H1 (cell line): ENCODE measurements at regions not wholly inside any gene's neighbourhood (a gene's known extent, or its start where the extent isn't known, plus 50 kb on each side); places are given as distances from the start of the nearest gene placed in this dataset.

Source experiments
- KDM5A ChIP-seq: fragments of 200-600 bp; IDR thresholded peaks from 2 replicates; pipeline ENCODE4 v1.7.1; 2012; ENCODE audit warnings: mild to moderate bottlenecking, low read length, inconsistent platforms, mixed read lengths
- POLR2A ChIP-seq, 2 experiments: IDR thresholded peaks; 1 replicate in 1 of 2; 2 replicates in 1 of 2; pipeline ENCODE4 v1.6.1; 2011; ENCODE audit warnings: low read depth in 2 of 2, low read length in 2 of 2, mild to moderate bottlenecking in 2 of 2; ENCODE audit errors: control extremely low read depth in 1 of 2
- SIN3A ChIP-seq, 2 experiments: IDR thresholded peaks in 1 of 2; conservative IDR thresholded peaks in 1 of 2; 2 replicates each; pipeline ENCODE4 v1.6.1; 2011 to 2012; ENCODE audit warnings: low read length in 2 of 2, improper control_type of control experiment in 1 of 2, low read depth in 1 of 2, mild to moderate bottlenecking in 1 of 2
- TAF1 ChIP-seq: IDR thresholded peaks from 2 replicates; pipeline ENCODE4 v1.6.1; 2011; ENCODE audit warnings: mild to moderate bottlenecking, low read depth, low read length
- TF ChIP-seq, protein P1 (sequence below), 3 experiments: IDR thresholded peaks; 1 replicate in 2 of 3; 2 replicates in 1 of 3; pipeline versions ENCODE4 v1.5.1 to v1.6.1; 2011; ENCODE audit warnings: low read length in 3 of 3, mild to moderate bottlenecking in 3 of 3, inconsistent platforms in 2 of 3, low read depth in 1 of 3, moderate library complexity in 1 of 3; ENCODE audit not compliant: insufficient read depth in 1 of 3; ENCODE audit errors: control extremely low read depth in 1 of 3

DNA sequence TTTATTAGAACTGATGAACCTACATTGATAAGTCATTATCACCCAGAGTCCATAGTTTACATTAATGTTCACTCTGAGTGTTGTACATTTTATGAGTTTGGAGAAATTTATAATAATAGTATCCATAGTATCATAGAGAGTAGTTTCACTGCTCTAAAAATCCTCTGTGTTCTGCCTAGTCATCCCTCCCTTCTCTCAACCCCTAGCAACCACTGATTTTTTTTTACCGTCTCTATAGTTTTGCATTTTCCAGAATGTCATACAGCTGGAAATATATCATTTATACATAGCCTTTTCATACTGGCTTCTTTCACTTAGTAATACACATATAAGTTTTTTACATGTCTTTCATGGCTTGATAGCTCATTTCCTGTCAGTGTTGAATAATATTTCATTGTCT, 231.1 kb downstream of the RAD51AP2 start:
- TF ChIP-seq TAF1, result no peak
- no peak for TF ChIP-seq SIN3A (conservative IDR thresholded peaks at IDR 0.05 in 1 of 2, IDR thresholded peaks at IDR 0.05 in 1 of 2; ENCODE audit: low read depth in 1 of 2, low read length in 2 of 2)
- no peak for TF ChIP-seq KDM5A
- no peak for TF ChIP-seq POLR2A (IDR thresholded peaks at IDR 0.05; ENCODE audit: control extremely low read depth in 1 of 2, low read depth in 2 of 2, low read length in 2 of 2)
- TF ChIP-seq, protein P1, sequence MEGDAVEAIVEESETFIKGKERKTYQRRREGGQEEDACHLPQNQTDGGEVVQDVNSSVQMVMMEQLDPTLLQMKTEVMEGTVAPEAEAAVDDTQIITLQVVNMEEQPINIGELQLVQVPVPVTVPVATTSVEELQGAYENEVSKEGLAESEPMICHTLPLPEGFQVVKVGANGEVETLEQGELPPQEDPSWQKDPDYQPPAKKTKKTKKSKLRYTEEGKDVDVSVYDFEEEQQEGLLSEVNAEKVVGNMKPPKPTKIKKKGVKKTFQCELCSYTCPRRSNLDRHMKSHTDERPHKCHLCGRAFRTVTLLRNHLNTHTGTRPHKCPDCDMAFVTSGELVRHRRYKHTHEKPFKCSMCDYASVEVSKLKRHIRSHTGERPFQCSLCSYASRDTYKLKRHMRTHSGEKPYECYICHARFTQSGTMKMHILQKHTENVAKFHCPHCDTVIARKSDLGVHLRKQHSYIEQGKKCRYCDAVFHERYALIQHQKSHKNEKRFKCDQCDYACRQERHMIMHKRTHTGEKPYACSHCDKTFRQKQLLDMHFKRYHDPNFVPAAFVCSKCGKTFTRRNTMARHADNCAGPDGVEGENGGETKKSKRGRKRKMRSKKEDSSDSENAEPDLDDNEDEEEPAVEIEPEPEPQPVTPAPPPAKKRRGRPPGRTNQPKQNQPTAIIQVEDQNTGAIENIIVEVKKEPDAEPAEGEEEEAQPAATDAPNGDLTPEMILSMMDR (IDR thresholded peaks at IDR 0.05; ENCODE audit: control extremely low read depth in 1 of 3, insufficient read depth in 1 of 3, low read depth in 1 of 3, low read length in 3 of 3), result no peak
